Progenitor cell of endocrine pancreas (in vitro differentiated cells): ENCODE measurements at regions not wholly inside any gene's neighbourhood (a gene's known extent, or its start where the extent isn't known, plus 50 kb on each side); places are given as distances from the start of the nearest gene placed in this dataset.

Experiments
- DNase-seq: peaks from one replicate; pipeline ENCODE4 v3.0.0; 2021; ENCODE audit warnings: low spot score; ENCODE audit not compliant: unreplicated experiment
- H3K27ac Mint-ChIP-seq: 2 replicates; pipeline ENCODE4 v1.8.0; 2021; ENCODE audit warnings: mild to moderate bottlenecking, moderate library complexity, mixed read lengths
- H3K27me3 Mint-ChIP-seq: 2 replicates; pipeline ENCODE4 v1.8.0; 2021; ENCODE audit warnings: mixed read lengths
- H3K36me3 Mint-ChIP-seq: 2 replicates; pipeline ENCODE4 v1.8.0; 2022; ENCODE audit warnings: mixed read lengths; ENCODE audit not compliant: insufficient read depth
- H3K4me1 Mint-ChIP-seq: 2 replicates; pipeline ENCODE4 v1.8.0; 2021; ENCODE audit warnings: low read depth, mixed read lengths
- H3K4me3 Mint-ChIP-seq: 2 replicates; pipeline ENCODE4 v1.8.0; 2021; ENCODE audit warnings: low read depth, mild to moderate bottlenecking, moderate library complexity, mixed read lengths
- H3K9me3 Mint-ChIP-seq: 2 replicates; pipeline ENCODE4 v1.8.0; 2021; ENCODE audit warnings: low read depth, mixed read lengths
- CTCF ChIP-seq: fragments of 200-600 bp; sonication (generic); IDR thresholded peaks from one replicate; pipeline ENCODE4 v1.5.0; 2021; ENCODE audit warnings: antibody characterized with exemption, mild to moderate bottlenecking; ENCODE audit not compliant: unreplicated experiment

DNA sequence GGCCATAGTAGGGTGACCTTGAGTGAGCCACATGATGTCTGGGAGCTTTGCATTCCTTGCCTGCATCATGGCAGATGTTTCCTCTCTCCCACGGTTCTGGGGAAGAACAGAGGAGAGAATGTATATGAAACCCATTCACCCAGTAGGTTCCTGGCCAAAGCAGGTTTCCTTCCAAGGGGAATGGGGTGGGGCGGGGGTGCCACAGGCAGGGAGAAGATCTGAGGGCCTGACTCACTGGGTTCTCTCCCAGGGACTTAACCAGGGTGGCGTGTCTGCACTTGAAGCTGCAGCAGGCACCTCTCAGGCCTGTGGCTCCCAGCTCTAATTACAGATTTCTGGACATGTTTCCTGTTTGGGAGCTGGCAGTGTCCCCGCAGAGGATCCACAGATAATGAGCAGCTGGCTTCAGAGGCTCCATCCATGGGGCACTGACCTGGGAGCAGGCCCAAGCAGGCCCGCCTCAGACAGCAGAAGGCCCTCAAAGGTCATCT, 50.2 kb upstream of the ZMIZ1 start:
- peaks cover 5% of the 10 kb centered on the region for H3K4me1 Mint-ChIP-seq
- no peaks in the 10 kb centered on the region for H3K36me3 Mint-ChIP-seq
- TF ChIP-seq CTCF, result no peak
- H3K9me3 Mint-ChIP-seq, result no peaks in the 10 kb centered on the region
- no peak overlapping the region for H3K27ac Mint-ChIP-seq
- H3K4me3 Mint-ChIP-seq, result no peak overlapping the region
- DNase-seq, result no peak
- peaks cover 7% of the 10 kb centered on the region for H3K27me3 Mint-ChIP-seq
